Activated CD4-positive, alpha-beta T cell treated with anti-CD3 and anti-CD28 coated beads for 24 hours (primary cell): ENCODE measurements at regions not wholly inside any gene's neighbourhood (a gene's known extent, or its start where the extent isn't known, plus 50 kb on each side); places are given as distances from the start of the nearest gene placed in this dataset.

ENCODE experiments used
- DNase-seq, 2 donors: peaks; one replicate each; pipeline ENCODE4 v3.0.0-alpha.2; 2020; ENCODE audit warnings: low read depth in 2 of 2

GRCh38 chr6:97586344-97586743, 303.3 kb upstream of the MMS22L start:
- DNase-seq: no peak

GRCh38 chr6:97591955-97592354, 308.9 kb upstream of the MMS22L start:
- DNase-seq: no peak

- DNase-seq: no peak
Observed at GRCh38 chr6:97594844-97595243, 311.8 kb upstream of the MMS22L start.

- no peak for DNase-seq
Observed at GRCh38 chr6:97621111-97621510, 338.1 kb upstream of the MMS22L start.

GRCh38 chr6:97626671-97627441, 343.8 kb upstream of the MMS22L start:
- DNase-seq: no peak

GRCh38 chr6:97629180-97629579, 346.2 kb upstream of the MMS22L start:
- DNase-seq: no peak

GRCh38 chr6:97630604-97631003, 347.6 kb upstream of the MMS22L start:
- DNase-seq: no peak

GRCh38 chr6:97632341-97632740, 349.3 kb upstream of the MMS22L start:
- DNase-seq: no peak

- DNase-seq: no peak
Observed at GRCh38 chr6:97639702-97640101, 356.7 kb upstream of the MMS22L start.

- no peak for DNase-seq
Observed at GRCh38 chr6:97644353-97644752, 361.3 kb upstream of the MMS22L start.

- DNase-seq: no peak
Observed at GRCh38 chr6:97645757-97646156, 362.7 kb upstream of the MMS22L start.

GRCh38 chr6:97653076-97653475, 370.1 kb upstream of the MMS22L start:
- no peak for DNase-seq

- DNase-seq: no peak
Observed at GRCh38 chr6:97653517-97653916, 370.5 kb upstream of the MMS22L start.

GRCh38 chr6:97654674-97655073, 371.7 kb upstream of the MMS22L start:
- no peak for DNase-seq

GRCh38 chr6:97656236-97656635, 373.2 kb upstream of the MMS22L start:
- no peak for DNase-seq

- no peak for DNase-seq
Observed at GRCh38 chr6:97656706-97657350, 373.8 kb upstream of the MMS22L start.

- no peak for DNase-seq
Observed at GRCh38 chr6:97658090-97658489, 375.1 kb upstream of the MMS22L start.

- no peak for DNase-seq
Observed at GRCh38 chr6:97663252-97663651, 380.2 kb upstream of the MMS22L start.

GRCh38 chr6:97665446-97665845, 382.4 kb upstream of the MMS22L start:
- no peak for DNase-seq

- DNase-seq: no peak
Observed at GRCh38 chr6:97666889-97667288, 383.9 kb upstream of the MMS22L start.

GRCh38 chr6:97668716-97669115, 385.7 kb upstream of the MMS22L start:
- DNase-seq: no peak

GRCh38 chr6:97669191-97670031, 386.4 kb upstream of the MMS22L start:
- no peak for DNase-seq

- DNase-seq: no peak
Observed at GRCh38 chr6:97674802-97675201, 391.8 kb upstream of the MMS22L start.
